ENCODE measurements at regions not wholly inside any gene's neighbourhood (a gene's known extent, or its start where the extent isn't known, plus 50 kb on each side); places are given as distances from the start of the nearest gene placed in this dataset.

DNA sequence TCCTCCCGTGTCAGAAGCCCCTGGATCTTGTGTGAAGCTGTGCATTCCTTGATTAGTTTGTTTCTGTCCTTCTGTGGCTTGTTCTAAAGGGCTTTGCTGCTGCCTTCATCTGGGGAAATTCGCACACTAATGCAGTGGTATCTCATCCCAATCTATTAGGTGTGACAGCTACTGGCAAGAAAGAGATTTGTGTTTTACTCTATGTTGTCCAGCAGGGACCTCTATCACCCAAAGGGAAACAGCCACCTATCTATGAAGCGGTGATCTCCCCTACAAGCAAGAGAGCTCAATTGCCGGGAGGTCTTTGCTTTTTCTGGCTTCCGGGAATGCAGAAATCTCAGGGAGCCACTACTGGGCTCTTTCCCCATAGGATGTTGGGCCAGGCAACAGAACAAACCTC, 151.8 kb downstream of the NRN1 start:
- no peak for FAIRE-seq
- no peak overlapping the region for H3K4me3 ChIP-seq (ENCODE audit: low read length in 3 of 3)

DNA sequence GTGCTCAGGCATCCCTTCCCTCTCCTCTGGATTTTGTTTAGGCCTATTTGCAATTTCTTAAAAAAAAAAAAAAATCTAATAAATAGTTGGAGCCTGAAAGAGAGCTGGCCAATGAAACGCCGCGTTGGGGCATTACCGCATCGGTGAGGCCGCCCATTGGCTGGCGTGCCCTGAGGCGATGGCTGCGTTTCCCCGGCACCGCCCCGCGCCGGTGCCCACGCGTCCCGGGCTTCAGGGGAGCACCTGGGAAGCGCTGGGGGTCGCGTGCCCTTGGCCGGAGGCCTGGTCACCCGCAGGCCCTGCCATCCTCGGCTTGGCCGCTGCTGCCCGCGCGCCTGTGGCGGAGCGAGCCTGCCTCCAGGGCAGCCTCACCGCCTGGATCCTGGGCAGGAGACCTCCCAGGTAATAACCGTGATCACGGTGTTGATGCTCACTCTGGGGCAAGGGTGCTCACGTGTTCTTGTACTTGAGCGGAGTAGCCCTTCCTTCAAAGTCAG, 155.4 kb downstream of the NRN1 start:
- Histone ChIP-seq H3K9ac (ENCODE audit: low read length in 3 of 3) (no peak overlapping the region), H3K27me3 (ENCODE audit: control insufficient read depth, insufficient read depth, low read length) (no peaks in the 10 kb centered on the region), H3K36me3 (ENCODE audit: control insufficient read depth in 2 of 3, insufficient read depth in 3 of 3, low read length in 3 of 3) (no peaks in the 10 kb centered on the region), H3K9me3 (ENCODE audit: control insufficient read depth in 2 of 3, insufficient read depth in 1 of 3, low read length in 3 of 3) (peaks cover 0 to 5% (median 0%) of the 10 kb centered on the region in 3 donors), H3K4me1 (ENCODE audit: control insufficient read depth in 2 of 3, insufficient read depth in 2 of 3, low read depth in 1 of 3, low read length in 3 of 3) (peaks cover 0 to 2% (median 0%) of the 10 kb centered on the region in 3 donors), H3K27ac (ENCODE audit: low read depth in 2 of 2, low read length in 2 of 2) (no peak overlapping the region), H3K4me3 (ENCODE audit: low read length in 3 of 3) (peak overlapping the region; percentile 18 to 23 (median 21))
- no peak for FAIRE-seq
- peak; percentile 80 to 91 (median 84) for DNase-seq
- intact Hi-C loops (cut with DNase I) = no loop called here
- TF ChIP-seq, protein P1, sequence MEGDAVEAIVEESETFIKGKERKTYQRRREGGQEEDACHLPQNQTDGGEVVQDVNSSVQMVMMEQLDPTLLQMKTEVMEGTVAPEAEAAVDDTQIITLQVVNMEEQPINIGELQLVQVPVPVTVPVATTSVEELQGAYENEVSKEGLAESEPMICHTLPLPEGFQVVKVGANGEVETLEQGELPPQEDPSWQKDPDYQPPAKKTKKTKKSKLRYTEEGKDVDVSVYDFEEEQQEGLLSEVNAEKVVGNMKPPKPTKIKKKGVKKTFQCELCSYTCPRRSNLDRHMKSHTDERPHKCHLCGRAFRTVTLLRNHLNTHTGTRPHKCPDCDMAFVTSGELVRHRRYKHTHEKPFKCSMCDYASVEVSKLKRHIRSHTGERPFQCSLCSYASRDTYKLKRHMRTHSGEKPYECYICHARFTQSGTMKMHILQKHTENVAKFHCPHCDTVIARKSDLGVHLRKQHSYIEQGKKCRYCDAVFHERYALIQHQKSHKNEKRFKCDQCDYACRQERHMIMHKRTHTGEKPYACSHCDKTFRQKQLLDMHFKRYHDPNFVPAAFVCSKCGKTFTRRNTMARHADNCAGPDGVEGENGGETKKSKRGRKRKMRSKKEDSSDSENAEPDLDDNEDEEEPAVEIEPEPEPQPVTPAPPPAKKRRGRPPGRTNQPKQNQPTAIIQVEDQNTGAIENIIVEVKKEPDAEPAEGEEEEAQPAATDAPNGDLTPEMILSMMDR (IDR thresholded peaks at IDR 0.05; ENCODE audit: borderline replicate concordance, extremely low read depth, insufficient read depth) = no peak

More for the DNA sequence above, 151.8 kb downstream of the NRN1 start:
- Histone ChIP-seq H3K36me3 (ENCODE audit: control insufficient read depth in 2 of 3, insufficient read depth in 3 of 3, low read length in 3 of 3) (no peaks in the 10 kb centered on the region), H3K9me3 (ENCODE audit: control insufficient read depth in 2 of 3, insufficient read depth in 1 of 3, low read length in 3 of 3) (no peaks in the 10 kb centered on the region), H3K4me1 (ENCODE audit: control insufficient read depth in 2 of 3, insufficient read depth in 2 of 3, low read depth in 1 of 3, low read length in 3 of 3) (peaks cover 0 to 2% (median 0%) of the 10 kb centered on the region in 3 donors), H3K27me3 (ENCODE audit: control insufficient read depth, insufficient read depth, low read length) (no peaks in the 10 kb centered on the region), H3K27ac (ENCODE audit: low read depth in 2 of 2, low read length in 2 of 2) (no peak overlapping the region), H3K9ac (ENCODE audit: low read length in 3 of 3) (no peak overlapping the region)
- no peak for DNase-seq
- intact Hi-C loops (cut with DNase I) = no loop called here
- TF ChIP-seq, protein P1 (IDR thresholded peaks at IDR 0.05; ENCODE audit: borderline replicate concordance, extremely low read depth, insufficient read depth) = no peak

DNA sequence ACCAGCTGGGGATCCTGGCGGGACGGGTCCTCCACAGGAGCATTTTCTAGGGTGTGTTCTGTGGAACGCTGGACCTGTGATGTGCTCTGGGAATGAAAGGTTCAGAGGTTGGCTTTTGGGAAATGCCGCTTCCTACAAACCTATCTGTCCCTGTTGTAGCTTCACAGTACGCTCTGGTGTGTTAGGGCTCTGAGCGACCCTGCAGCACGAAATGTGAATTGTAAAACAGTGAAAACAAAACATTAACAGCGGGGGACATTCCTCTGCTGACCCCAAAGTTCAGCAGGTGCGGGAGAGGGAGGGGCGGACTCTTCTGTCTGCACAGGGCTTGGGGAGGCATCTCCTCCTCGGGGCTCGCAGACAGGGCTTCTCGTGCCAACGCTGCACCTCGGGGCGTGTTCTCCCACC, 155.9 kb downstream of the NRN1 start:
- Histone ChIP-seq H3K9ac (ENCODE audit: low read length in 3 of 3) (no peak overlapping the region), H3K27ac (ENCODE audit: low read depth in 2 of 2, low read length in 2 of 2) (no peak overlapping the region), H3K4me1 (ENCODE audit: control insufficient read depth in 2 of 3, insufficient read depth in 2 of 3, low read depth in 1 of 3, low read length in 3 of 3) (peaks cover 0 to 2% (median 0%) of the 10 kb centered on the region in 3 donors), H3K4me3 (ENCODE audit: low read length in 3 of 3) (peak overlapping the region in 2 of 3 donors; percentile 18 to 21), H3K27me3 (ENCODE audit: control insufficient read depth, insufficient read depth, low read length) (no peaks in the 10 kb centered on the region), H3K9me3 (ENCODE audit: control insufficient read depth in 2 of 3, insufficient read depth in 1 of 3, low read length in 3 of 3) (peaks cover 0 to 5% (median 0%) of the 10 kb centered on the region in 3 donors), H3K36me3 (ENCODE audit: control insufficient read depth in 2 of 3, insufficient read depth in 3 of 3, low read length in 3 of 3) (no peaks in the 10 kb centered on the region)
- DNase-seq (peak in 3 of 5 donors; percentile 58 to 64 (median 60)), FAIRE-seq (no peak)
- intact Hi-C loops (cut with DNase I) = no loop called here
- TF ChIP-seq, protein P1 (IDR thresholded peaks at IDR 0.05; ENCODE audit: borderline replicate concordance, extremely low read depth, insufficient read depth) = no peak

DNA sequence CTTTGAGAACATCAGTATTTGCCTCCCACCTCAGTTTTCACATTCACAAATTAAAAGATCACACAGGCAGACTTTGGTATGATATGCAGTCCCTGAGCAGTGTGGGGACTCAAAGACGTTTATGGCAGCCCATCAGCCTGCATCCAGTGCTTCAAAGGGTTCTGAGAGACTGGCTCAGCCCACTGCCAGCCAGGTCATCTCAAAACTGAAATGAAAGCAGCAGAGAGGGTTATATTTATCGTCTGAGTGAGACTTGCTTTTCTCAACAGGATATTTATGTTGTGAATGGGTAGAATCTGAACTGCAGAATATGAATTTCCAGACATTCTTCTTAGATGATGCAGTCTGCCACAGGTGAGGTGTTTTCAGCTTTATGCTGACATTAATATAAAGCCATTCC, 159.8 kb downstream of the NRN1 start:
- H3K27me3 ChIP-seq (ENCODE audit: control insufficient read depth, insufficient read depth, low read length) = no peaks in the 10 kb centered on the region
- H3K9me3 ChIP-seq (ENCODE audit: control insufficient read depth in 2 of 3, insufficient read depth in 1 of 3, low read length in 3 of 3) = peaks cover 0 to 10% (median 0%) of the 10 kb centered on the region in 3 donors
- H3K4me3 ChIP-seq (ENCODE audit: low read length in 3 of 3) = no peak overlapping the region
- no peak overlapping the region for H3K27ac ChIP-seq (ENCODE audit: low read depth in 2 of 2, low read length in 2 of 2)
- H3K9ac ChIP-seq (ENCODE audit: low read length in 3 of 3) = no peak overlapping the region
- no peak for FAIRE-seq
- H3K4me1 ChIP-seq (ENCODE audit: control insufficient read depth in 2 of 3, insufficient read depth in 2 of 3, low read depth in 1 of 3, low read length in 3 of 3) = peaks cover 0 to 2% (median 0%) of the 10 kb centered on the region in 3 donors
- intact Hi-C loops (cut with DNase I) = no loop called here
- TF ChIP-seq, protein P1 (IDR thresholded peaks at IDR 0.05; ENCODE audit: borderline replicate concordance, extremely low read depth, insufficient read depth) = no peak
- no peak for DNase-seq
- H3K36me3 ChIP-seq (ENCODE audit: control insufficient read depth in 2 of 3, insufficient read depth in 3 of 3, low read length in 3 of 3) = no peaks in the 10 kb centered on the region

Data from kidney (tissue), 13 donors.